HL-60 (cell line): ENCODE measurements at regions not wholly inside any gene's neighbourhood (a gene's known extent, or its start where the extent isn't known, plus 50 kb on each side); places are given as distances from the start of the nearest gene placed in this dataset.

ENCODE experiments used
- DNase-seq, 2 experiments: peaks; one replicate each; pipeline ENCODE4 v3.0.0-alpha.2; 2010 to 2020; ENCODE audit warnings: low read depth in 1 of 2, low spot score in 1 of 2
- H3K27ac ChIP-seq: fragments of 250-450 bp; sonication (Bioruptor Pico); replicated peaks from 2 replicates; pipeline ENCODE4 v1.5.1; 2020; ENCODE audit warnings: mild to moderate bottlenecking, moderate library complexity
- H3K27me3 ChIP-seq: fragments of 250-450 bp; sonication (Bioruptor Pico); 2 replicates; pipeline ENCODE4 v1.5.1; 2021; ENCODE audit warnings: mild to moderate bottlenecking, moderate library complexity; ENCODE audit not compliant: insufficient read depth, poor library complexity, severe bottlenecking
- H3K4me3 ChIP-seq: replicated peaks from 2 replicates; pipeline ENCODE4 v1.5.1; 2011; ENCODE audit warnings: mild to moderate bottlenecking, control low read depth, low read length; ENCODE audit not compliant: insufficient read depth
- GABPA ChIP-seq: IDR thresholded peaks from 2 replicates; pipeline ENCODE4 v1.6.1; 2012; ENCODE audit warnings: low read depth
- POLR2AphosphoS5 ChIP-seq: IDR thresholded peaks from 2 replicates; pipeline ENCODE4 v1.6.1; 2012; ENCODE audit warnings: low read depth
- SPI1 ChIP-seq: IDR thresholded peaks from 2 replicates; pipeline ENCODE4 v1.6.1; 2012; ENCODE audit warnings: low read depth, mild to moderate bottlenecking, borderline replicate concordance
- TF ChIP-seq, protein P1 (sequence below): IDR thresholded peaks from one replicate; pipeline ENCODE4 v1.5.1; 2011; ENCODE audit warnings: low read length, control low read depth, inconsistent platforms; ENCODE audit not compliant: insufficient read depth
- TF ChIP-seq, protein P2 (sequence below): IDR thresholded peaks from 2 replicates; pipeline ENCODE4 v1.6.1; 2012; ENCODE audit warnings: low read depth; ENCODE audit not compliant: insufficient replicate concordance

DNA sequence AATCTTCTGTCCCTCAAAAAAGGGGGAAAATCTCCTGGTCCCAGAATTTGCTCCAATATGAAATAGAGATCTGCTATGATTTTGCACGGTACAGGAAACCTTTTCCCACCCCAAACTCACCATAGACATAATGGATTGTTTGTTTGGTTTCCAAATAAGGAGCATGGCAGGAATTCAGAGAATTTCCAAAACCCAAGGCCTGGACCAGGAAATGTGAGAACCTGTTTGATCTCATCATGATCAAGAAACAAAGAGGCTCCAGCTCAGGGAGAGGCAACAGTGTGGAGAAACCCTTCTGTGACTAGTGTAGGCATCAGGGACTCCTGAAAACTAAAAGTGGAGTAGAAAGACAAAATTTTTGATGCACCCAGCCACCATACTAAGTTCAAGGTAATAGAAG, 1548.1 kb upstream of the LRRTM3 start:
- TF ChIP-seq SPI1 (no peak), POLR2AphosphoS5 (no peak)
- H3K4me3 ChIP-seq = no peak overlapping the region
- H3K27ac ChIP-seq = no peak overlapping the region
- DNase-seq = no peak
- H3K27me3 ChIP-seq = no peaks in the 10 kb centered on the region

DNA sequence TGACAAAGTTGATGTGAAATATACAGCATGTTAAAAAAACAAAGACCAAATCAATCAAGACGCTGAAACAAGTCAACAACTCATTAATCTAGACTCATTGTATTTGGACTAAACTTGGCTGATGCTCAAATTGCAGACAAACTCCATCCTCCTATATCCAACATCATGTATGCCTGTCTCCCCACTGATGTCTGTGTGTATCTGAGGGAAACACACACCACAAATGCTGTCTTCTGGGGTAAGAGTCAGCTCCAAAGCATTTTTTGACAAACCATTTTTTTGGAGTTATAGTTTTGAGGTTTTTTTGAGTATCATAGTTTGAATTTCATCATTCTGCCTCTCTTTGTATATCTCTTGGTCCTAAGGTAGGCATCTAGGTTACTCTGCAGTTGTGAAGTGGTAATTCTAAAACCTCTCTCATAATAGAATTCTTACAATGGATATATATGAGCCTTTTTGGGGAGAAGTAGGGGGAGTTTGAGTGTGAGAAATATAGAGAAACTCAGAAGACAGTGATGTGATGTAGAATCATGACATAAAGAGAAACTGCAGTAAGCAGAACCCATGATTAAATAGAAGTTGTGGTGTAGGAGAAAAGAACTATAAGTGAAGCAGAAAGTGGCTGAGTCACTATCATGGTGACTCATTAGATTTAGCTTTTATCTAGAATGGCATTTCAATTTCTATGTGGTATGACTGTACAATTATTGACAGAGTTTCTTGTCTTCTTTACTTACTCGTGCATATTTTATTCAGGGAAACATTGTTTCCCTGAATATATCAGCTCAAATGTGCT, 1531.1 kb upstream of the LRRTM3 start:
- H3K27ac ChIP-seq = no peak overlapping the region
- DNase-seq = no peak
- TF ChIP-seq GABPA = no peak
- no peak overlapping the region for H3K4me3 ChIP-seq
- no peaks in the 10 kb centered on the region for H3K27me3 ChIP-seq

DNA sequence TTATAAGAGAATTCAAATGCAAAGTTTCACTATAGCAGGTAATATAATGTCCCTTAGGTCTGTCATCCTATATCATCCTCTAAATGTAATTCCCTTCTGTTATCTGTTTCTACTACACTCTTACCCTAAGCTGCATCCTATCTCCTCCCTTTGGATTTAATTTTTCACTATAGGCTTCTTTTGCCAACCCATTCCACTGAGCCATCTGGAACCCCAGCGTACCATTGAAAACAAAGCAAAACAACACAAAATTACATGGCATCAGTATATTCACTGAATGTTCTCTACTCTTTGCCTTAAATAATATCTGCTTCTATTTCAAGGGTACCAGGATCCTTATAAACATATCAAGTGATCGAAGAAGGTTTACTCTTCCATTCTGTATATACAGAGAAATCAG, 1530.2 kb upstream of the LRRTM3 start:
- H3K27me3 ChIP-seq = no peaks in the 10 kb centered on the region
- H3K4me3 ChIP-seq = no peak overlapping the region
- no peak for DNase-seq
- no peak overlapping the region for H3K27ac ChIP-seq
- TF ChIP-seq, protein P1, sequence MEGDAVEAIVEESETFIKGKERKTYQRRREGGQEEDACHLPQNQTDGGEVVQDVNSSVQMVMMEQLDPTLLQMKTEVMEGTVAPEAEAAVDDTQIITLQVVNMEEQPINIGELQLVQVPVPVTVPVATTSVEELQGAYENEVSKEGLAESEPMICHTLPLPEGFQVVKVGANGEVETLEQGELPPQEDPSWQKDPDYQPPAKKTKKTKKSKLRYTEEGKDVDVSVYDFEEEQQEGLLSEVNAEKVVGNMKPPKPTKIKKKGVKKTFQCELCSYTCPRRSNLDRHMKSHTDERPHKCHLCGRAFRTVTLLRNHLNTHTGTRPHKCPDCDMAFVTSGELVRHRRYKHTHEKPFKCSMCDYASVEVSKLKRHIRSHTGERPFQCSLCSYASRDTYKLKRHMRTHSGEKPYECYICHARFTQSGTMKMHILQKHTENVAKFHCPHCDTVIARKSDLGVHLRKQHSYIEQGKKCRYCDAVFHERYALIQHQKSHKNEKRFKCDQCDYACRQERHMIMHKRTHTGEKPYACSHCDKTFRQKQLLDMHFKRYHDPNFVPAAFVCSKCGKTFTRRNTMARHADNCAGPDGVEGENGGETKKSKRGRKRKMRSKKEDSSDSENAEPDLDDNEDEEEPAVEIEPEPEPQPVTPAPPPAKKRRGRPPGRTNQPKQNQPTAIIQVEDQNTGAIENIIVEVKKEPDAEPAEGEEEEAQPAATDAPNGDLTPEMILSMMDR = no peak
- no peak for TF ChIP-seq POLR2AphosphoS5
- TF ChIP-seq SPI1 = no peak

DNA sequence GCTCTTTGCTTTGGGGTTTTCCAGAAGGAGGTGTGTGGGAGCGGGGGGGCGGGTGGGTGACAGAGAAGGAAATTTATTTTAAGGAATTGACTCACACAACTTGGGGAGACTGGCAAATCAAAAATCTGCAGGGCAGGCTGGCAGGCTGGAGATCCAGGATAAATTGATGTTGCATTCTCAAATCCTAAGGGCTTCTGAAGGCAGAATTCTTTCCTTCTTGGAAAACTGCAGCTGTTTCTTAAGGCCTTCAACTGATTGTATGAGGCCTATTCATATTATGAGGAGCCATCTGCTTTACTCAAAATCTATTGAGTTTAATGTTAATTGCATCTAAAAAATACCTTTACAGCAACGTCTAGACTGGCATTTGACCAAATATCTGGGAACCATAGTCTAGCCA, 1528.8 kb upstream of the LRRTM3 start:
- no peak overlapping the region for H3K4me3 ChIP-seq
- no peak overlapping the region for H3K27ac ChIP-seq
- TF ChIP-seq, protein P2, sequence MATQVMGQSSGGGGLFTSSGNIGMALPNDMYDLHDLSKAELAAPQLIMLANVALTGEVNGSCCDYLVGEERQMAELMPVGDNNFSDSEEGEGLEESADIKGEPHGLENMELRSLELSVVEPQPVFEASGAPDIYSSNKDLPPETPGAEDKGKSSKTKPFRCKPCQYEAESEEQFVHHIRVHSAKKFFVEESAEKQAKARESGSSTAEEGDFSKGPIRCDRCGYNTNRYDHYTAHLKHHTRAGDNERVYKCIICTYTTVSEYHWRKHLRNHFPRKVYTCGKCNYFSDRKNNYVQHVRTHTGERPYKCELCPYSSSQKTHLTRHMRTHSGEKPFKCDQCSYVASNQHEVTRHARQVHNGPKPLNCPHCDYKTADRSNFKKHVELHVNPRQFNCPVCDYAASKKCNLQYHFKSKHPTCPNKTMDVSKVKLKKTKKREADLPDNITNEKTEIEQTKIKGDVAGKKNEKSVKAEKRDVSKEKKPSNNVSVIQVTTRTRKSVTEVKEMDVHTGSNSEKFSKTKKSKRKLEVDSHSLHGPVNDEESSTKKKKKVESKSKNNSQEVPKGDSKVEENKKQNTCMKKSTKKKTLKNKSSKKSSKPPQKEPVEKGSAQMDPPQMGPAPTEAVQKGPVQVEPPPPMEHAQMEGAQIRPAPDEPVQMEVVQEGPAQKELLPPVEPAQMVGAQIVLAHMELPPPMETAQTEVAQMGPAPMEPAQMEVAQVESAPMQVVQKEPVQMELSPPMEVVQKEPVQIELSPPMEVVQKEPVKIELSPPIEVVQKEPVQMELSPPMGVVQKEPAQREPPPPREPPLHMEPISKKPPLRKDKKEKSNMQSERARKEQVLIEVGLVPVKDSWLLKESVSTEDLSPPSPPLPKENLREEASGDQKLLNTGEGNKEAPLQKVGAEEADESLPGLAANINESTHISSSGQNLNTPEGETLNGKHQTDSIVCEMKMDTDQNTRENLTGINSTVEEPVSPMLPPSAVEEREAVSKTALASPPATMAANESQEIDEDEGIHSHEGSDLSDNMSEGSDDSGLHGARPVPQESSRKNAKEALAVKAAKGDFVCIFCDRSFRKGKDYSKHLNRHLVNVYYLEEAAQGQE = no peak
- no peak for TF ChIP-seq POLR2AphosphoS5
- no peak for TF ChIP-seq GABPA
- no peak for TF ChIP-seq SPI1
- TF ChIP-seq, protein P1 = no peak
- DNase-seq = no peak
- H3K27me3 ChIP-seq = no peaks in the 10 kb centered on the region

DNA sequence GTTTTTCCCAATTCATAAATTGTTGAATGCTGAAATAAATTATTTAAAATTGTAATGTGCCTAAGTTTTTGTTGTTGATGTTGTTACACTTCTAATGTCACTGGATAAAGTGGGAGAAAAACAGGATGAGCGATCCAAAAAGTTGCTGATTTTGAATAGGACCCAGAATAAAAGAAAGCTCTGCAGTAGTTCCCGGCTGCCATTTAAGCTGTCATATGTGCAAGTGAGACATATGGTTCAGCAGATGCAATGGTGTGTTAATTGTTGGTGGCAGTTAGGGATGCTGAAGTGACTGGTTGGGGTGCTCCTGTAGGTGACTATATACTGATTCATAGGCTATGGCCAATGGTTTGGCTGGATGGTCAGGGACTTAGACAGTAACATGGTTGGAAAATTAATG, 1517.4 kb upstream of the LRRTM3 start:
- no peaks in the 10 kb centered on the region for H3K27me3 ChIP-seq
- no peak for TF ChIP-seq GABPA
- TF ChIP-seq, protein P2 = no peak
- no peak for TF ChIP-seq SPI1
- no peak for TF ChIP-seq POLR2AphosphoS5
- TF ChIP-seq, protein P1 = no peak
- no peak overlapping the region for H3K4me3 ChIP-seq
- no peak overlapping the region for H3K27ac ChIP-seq
- no peak for DNase-seq
